Lung microvascular endothelial cell (primary cell): ENCODE measurements at regions not wholly inside any gene's neighbourhood (a gene's known extent, or its start where the extent isn't known, plus 50 kb on each side); places are given as distances from the start of the nearest gene placed in this dataset.
A peak's percentile ranks its signal among the peaks of the same experiment; 100 is the strongest.
"Not testable (repeated sequence)": the region's sequence is repeated elsewhere in the genome, so short reads cannot be mapped to it uniquely, and the experiment has no call there.

ENCODE experiments used
- DNase-seq, 2 donors: peaks; one replicate each; pipeline versions ENCODE4 v3.0.0 to v3.0.0-alpha.2; 2010; ENCODE audit warnings: low read depth in 2 of 2

- no peak for DNase-seq
These were observed 534.5 kb downstream of the KCTD12 start for GRCh38 chr13:76351541-76352229.

DNA sequence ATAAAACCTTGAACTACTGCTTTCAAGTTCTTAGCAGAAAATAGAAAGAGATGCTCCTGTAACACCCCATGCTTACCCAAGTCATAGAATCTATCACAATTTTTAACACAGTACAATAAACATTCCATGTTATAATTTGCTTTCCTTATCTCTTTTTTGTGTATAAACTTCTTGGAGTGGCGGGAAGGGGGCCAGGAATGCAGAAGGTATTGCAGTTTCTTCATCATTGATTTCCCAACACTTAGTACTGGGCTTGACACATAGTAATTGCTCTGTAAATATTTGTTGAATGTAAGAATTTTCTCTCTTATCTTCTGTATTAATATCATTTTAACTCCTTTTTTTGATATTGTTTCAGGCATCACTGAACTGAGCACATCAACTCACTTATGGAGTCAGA, 535.8 kb downstream of the KCTD12 start:
- no peak for DNase-seq

GRCh38 chr13:76349700-76350099, 536.5 kb downstream of the KCTD12 start:
- DNase-seq, result no peak

DNA sequence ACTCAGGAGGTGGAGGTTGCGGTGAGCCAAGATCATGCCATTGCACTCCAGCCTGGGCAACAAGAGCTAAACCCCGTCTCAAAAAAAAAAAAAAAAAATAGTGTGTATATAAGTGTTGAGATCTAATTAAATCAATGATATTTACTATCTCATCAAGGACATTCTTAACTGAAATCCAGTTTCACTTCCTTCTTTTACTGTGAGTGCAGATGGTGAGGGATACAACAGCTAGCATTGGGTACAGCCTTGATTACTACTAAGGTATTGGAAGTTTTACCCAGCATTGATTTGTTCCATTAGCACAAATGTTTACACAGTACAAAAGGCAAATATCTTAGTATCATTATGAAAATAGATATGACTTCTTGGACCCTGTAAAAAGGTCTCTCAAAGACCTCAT, 546.6 kb downstream of the KCTD12 start:
- DNase-seq, result no peak

GRCh38 chr13:76338003-76338402, 548.2 kb downstream of the KCTD12 start:
- DNase-seq, result no peak

- DNase-seq, result no peak
These were observed 549.0 kb downstream of the KCTD12 start for GRCh38 chr13:76336889-76337844.

DNA sequence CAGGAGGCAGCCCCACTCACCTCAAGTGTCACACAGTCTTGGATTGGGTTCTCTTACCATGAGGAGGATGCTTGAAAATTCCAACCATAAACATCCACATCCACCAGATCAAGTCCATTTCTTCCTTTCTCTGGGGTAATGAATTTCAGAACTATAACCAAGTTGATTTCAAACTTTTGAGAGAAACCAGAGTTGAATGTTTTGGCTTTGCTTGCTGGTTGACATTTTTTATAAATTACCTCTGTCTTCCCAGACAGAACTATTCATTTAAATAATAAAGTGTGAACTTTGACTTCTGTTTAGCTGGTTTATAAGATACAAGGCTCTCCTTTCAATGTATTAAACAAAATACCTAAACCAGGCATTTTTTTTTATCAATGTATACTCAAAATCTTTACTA, 550.7 kb downstream of the KCTD12 start:
- DNase-seq, result no peak

- peak in 1 of 2 donors; percentile 0 for DNase-seq
These were observed 554.1 kb downstream of the KCTD12 start for GRCh38 chr13:76331943-76332712.

- no peak for DNase-seq
These were observed 555.4 kb downstream of the KCTD12 start for GRCh38 chr13:76330761-76331160.

- DNase-seq, result no peak
These were observed 556.2 kb downstream of the KCTD12 start for GRCh38 chr13:76329866-76330580.

GRCh38 chr13:76329004-76329403, 557.2 kb downstream of the KCTD12 start:
- no peak for DNase-seq

DNA sequence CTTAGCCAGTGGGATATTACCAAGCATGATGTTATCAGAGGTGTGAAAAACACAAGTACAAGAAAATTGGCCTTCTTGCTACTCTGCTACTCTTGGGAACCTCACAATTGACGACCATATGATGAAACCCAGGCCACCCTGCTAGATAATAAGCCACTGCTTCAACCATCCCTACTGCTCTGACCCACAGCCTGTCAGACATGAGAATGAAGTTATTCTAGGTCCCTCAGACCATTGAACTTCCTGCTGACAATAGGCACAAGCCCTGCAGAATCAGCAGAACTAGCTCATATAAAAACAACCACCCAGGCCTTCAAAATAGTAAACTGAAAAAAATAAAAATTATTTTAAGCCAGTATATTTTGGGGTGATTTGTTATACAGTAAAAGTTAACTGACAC, 559.9 kb downstream of the KCTD12 start:
- DNase-seq, result no peak

- DNase-seq, result no peak
These were observed 566.3 kb downstream of the KCTD12 start for GRCh38 chr13:76319921-76320320.

DNA sequence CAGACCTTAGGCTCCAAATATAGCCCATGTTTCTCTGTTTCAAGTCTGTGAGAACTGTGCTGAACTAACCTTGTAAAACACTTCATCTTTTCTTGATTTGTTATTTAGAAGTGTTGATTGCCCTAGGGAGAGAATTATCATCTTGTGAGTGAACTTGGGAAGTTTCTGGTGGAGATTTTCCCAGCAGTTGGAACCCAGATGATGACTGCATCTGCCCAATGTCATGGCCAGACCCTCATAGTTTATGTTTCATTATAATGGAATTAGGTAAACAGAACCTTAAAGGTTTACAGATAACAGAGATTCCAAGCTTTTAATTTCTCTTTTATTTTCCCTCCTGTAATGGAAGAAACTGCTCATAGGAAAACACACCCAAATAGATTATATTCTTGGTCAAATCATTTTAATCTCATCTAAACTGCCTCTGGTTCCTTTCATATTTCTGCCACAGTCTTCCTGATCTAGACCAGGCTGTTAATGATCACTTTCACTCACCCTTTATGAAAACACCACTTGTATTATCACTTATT, 569.1 kb downstream of the KCTD12 start:
- DNase-seq, result no peak

GRCh38 chr13:76314495-76314894, 571.7 kb downstream of the KCTD12 start:
- no peak for DNase-seq

DNA sequence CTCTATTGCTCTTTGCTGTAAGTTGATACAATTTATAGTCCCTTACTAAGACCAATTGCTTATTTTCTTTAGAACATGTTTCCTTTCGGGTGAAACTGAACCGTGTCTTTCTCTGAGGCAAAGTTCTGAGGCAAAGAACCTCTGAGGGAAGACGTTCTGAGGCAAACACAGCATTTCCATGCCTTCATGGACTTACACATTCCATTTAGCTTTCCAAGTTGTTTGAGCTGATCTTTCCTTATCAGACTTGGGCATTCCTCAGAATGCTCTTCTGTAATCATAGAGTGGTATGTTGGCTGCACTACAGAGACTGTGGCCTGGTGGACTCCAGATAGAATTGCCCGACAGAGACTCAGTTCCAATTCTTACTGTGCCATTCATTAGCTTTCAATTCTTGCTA, 579.1 kb downstream of the KCTD12 start:
- no peak for DNase-seq

- no peak for DNase-seq
These were observed 585.5 kb downstream of the KCTD12 start for GRCh38 chr13:76300688-76301087.

GRCh38 chr13:76297331-76297730, 588.9 kb downstream of the KCTD12 start:
- DNase-seq, result no peak

DNA sequence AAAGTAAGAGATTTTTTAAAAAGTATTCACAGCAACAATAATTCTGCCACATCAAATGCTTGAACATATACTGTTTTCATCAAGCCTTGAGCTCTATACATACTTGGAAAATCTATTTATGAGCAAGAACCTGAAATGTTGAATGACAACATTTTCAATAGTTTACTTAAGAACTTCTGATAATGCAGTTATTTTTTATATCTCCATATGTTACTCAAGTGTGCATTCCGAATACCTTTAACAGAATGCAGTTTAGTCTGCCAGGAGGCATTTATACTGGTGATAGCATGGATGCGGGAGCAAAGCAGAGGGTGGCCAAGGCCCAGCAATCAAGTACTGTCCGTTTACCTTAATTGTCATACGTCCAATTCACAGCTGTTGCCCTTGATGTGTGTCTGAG, 589.5 kb downstream of the KCTD12 start:
- DNase-seq, result no peak

- not testable (repeated sequence) for DNase-seq
These were observed 591.2 kb downstream of the KCTD12 start for GRCh38 chr13:76295020-76295419.

- peak in 1 of 2 donors; percentile 20 for DNase-seq
These were observed 592.5 kb downstream of the KCTD12 start for GRCh38 chr13:76293751-76294150.
